ENCODE measurements at regions not wholly inside any gene's neighbourhood (a gene's known extent, or its start where the extent isn't known, plus 50 kb on each side); places are given as distances from the start of the nearest gene placed in this dataset.

DNA sequence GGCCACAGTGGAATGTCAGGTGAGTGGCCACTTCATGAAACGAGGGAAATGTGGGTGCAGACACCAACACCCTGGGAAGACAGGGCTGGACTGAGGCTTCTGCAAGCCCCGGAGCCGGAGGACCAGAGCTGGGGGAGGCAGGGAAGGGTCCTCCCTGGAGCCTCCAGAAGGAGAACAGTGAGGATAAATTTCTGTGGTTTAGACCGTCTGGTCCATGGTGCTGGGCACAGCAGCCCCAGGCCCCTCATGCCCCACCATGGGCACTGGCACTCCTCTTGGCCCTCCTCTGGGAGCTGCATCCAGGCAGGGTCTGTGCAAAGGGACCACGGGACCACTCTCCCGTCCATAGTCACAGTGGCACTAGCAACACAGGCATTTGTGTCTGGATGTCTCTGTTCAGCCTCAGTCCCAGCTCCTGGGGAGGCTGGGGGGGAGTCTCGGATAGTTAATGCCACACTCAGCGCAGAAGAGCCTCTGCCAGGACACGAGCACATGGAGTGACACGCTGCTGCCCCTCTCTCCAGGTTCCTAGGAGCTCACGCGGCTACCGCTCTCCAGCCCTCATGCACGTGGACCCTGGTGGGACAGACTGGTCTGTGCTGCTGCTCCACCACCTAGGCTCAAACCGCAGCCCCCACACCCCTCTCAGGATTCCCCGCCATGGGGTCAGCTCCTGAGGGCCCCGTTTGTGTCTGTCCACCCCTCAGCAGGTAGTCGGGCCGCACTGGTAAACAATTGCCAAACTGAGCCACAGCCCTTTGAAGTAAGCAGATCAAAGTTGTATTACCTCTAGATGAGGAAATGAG, 305.9 kb upstream of the SALL3 start:
- TF ChIP-seq POLR2A (IDR thresholded peaks at IDR 0.05; ENCODE audit: low read depth, low read length) = no peak
- no peak for TF ChIP-seq TAF1 (IDR thresholded peaks at IDR 0.05; ENCODE audit: borderline replicate concordance, low read depth, low read length)

All from GM12892 (cell line).